Retinal pigment epithelial cell (primary cell): ENCODE measurements at regions not wholly inside any gene's neighbourhood (a gene's known extent, or its start where the extent isn't known, plus 50 kb on each side); places are given as distances from the start of the nearest gene placed in this dataset.

Experiments used
- DNase-seq: peaks from one replicate; pipeline ENCODE4 v3.0.0-alpha.2; 2010; ENCODE audit warnings: low read depth
- H3K4me3 ChIP-seq: 2 replicates; pipeline ENCODE4 v1.5.1; 2011; ENCODE audit warnings: mild to moderate bottlenecking, low read length, control low read depth, moderate library complexity
- CTCF ChIP-seq: conservative IDR thresholded peaks from 2 replicates; pipeline ENCODE4 v1.5.1; 2011; ENCODE audit warnings: low read depth, low read length, control low read depth, inconsistent platforms

GRCh38 chr1:208542309-208542708, 298.1 kb upstream of the PLXNA2 start:
- TF ChIP-seq CTCF = no peak
- DNase-seq = no peak
- H3K4me3 ChIP-seq = no peak overlapping the region

GRCh38 chr1:208544053-208544452, 299.9 kb upstream of the PLXNA2 start:
- no peak for TF ChIP-seq CTCF
- no peak overlapping the region for H3K4me3 ChIP-seq
- no peak for DNase-seq

- no peak for TF ChIP-seq CTCF
- DNase-seq = no peak
- no peak overlapping the region for H3K4me3 ChIP-seq
These were observed 300.6 kb upstream of the PLXNA2 start for GRCh38 chr1:208544794-208545193.

GRCh38 chr1:208551024-208551423, 306.8 kb upstream of the PLXNA2 start:
- no peak for DNase-seq
- no peak for TF ChIP-seq CTCF
- no peak overlapping the region for H3K4me3 ChIP-seq

- DNase-seq = no peak
- H3K4me3 ChIP-seq = no peak overlapping the region
- no peak for TF ChIP-seq CTCF
These were observed 307.6 kb upstream of the PLXNA2 start for GRCh38 chr1:208551633-208552320.

- no peak for TF ChIP-seq CTCF
- no peak for DNase-seq
- H3K4me3 ChIP-seq = no peak overlapping the region
These were observed 308.7 kb upstream of the PLXNA2 start for GRCh38 chr1:208552928-208553327.

- no peak for DNase-seq
- TF ChIP-seq CTCF = no peak
These were observed 312.3 kb upstream of the PLXNA2 start for GRCh38 chr1:208556461-208556860.

More at GRCh38 chr1:208556461-208556860, 312.3 kb upstream of the PLXNA2 start:
- H3K4me3 ChIP-seq = no peak overlapping the region
